HG02571 (cell line): ENCODE measurements at regions not wholly inside any gene's neighbourhood (a gene's known extent, or its start where the extent isn't known, plus 50 kb on each side); places are given as distances from the start of the nearest gene placed in this dataset.
"Not testable (repeated sequence)": the region's sequence is repeated elsewhere in the genome, so short reads cannot be mapped to it uniquely, and the experiment has no call there.

Experiments
- ATAC-seq: cut with Tn5 transposase; IDR thresholded peaks from one replicate; pipeline ENCODE4 v1.9.1; 2021; ENCODE audit warnings: mild to moderate bottlenecking, moderate library complexity; ENCODE audit not compliant: unreplicated experiment

- ATAC-seq: not testable (repeated sequence)
These were observed 156.5 kb upstream of the ZNF469 start for GRCh38 chr16:88226302-88226701.

GRCh38 chr16:88227026-88227721 lies 155.6 kb upstream of the ZNF469 start:
- not testable (repeated sequence) for ATAC-seq

GRCh38 chr16:88227722-88228482 lies 154.9 kb upstream of the ZNF469 start:
- ATAC-seq: not testable (repeated sequence)

- not testable (repeated sequence) for ATAC-seq
These were observed 154.0 kb upstream of the ZNF469 start for GRCh38 chr16:88228751-88229150.

- not testable (repeated sequence) for ATAC-seq
These were observed 153.0 kb upstream of the ZNF469 start for GRCh38 chr16:88229710-88230109.

- ATAC-seq: not testable (repeated sequence)
These were observed 152.3 kb upstream of the ZNF469 start for GRCh38 chr16:88230276-88230966.

- ATAC-seq: not testable (repeated sequence)
These were observed 151.7 kb upstream of the ZNF469 start for GRCh38 chr16:88230967-88231615.

GRCh38 chr16:88231839-88232238 lies 150.9 kb upstream of the ZNF469 start:
- ATAC-seq: not testable (repeated sequence)

GRCh38 chr16:88232401-88233258 lies 150.1 kb upstream of the ZNF469 start:
- ATAC-seq: not testable (repeated sequence)

- ATAC-seq: not testable (repeated sequence)
These were observed 148.9 kb upstream of the ZNF469 start for GRCh38 chr16:88233621-88234420.

- ATAC-seq: not testable (repeated sequence)
These were observed 148.1 kb upstream of the ZNF469 start for GRCh38 chr16:88234421-88235271.

- ATAC-seq: not testable (repeated sequence)
These were observed 147.1 kb upstream of the ZNF469 start for GRCh38 chr16:88235691-88236090.

GRCh38 chr16:88236229-88236628 lies 146.5 kb upstream of the ZNF469 start:
- ATAC-seq: not testable (repeated sequence)

- not testable (repeated sequence) for ATAC-seq
These were observed 145.4 kb upstream of the ZNF469 start for GRCh38 chr16:88237314-88237713.

- not testable (repeated sequence) for ATAC-seq
These were observed 144.9 kb upstream of the ZNF469 start for GRCh38 chr16:88237761-88238415.

- not testable (repeated sequence) for ATAC-seq
These were observed 144.0 kb upstream of the ZNF469 start for GRCh38 chr16:88238732-88239274.

GRCh38 chr16:88240118-88240517 lies 142.6 kb upstream of the ZNF469 start:
- not testable (repeated sequence) for ATAC-seq
